Thyroid gland (tissue), 4 donors: ENCODE measurements at regions not wholly inside any gene's neighbourhood (a gene's known extent, or its start where the extent isn't known, plus 50 kb on each side); places are given as distances from the start of the nearest gene placed in this dataset.

Experiments
- CTCF ChIP-seq, 6 experiments: fragments of 200-600 bp in 3 of 6; fragments of 450-650 bp in 3 of 6; sonication (generic) in 3 of 6; IDR thresholded peaks; one replicate each; pipeline ENCODE4 v1.5.1; 2016 to 2019; ENCODE audit warnings: antibody characterized with exemption in 6 of 6, mild to moderate bottlenecking in 2 of 6, inconsistent platforms in 1 of 6, moderate library complexity in 1 of 6
- POLR2A ChIP-seq, 2 donors: fragments of 450-650 bp; IDR thresholded peaks; one replicate each; pipeline ENCODE4 v1.6.1; 2017; ENCODE audit warnings: antibody characterized with exemption in 2 of 2, mild to moderate bottlenecking in 2 of 2, moderate library complexity in 1 of 2

- TF ChIP-seq POLR2A (IDR thresholded peaks at IDR 0.05) (no peak), CTCF (IDR thresholded peaks at IDR 0.05) (no peak)
These were observed 707.6 kb upstream of the FAM98A start for GRCh38 chr2:34306745-34307144.
